Stimulated activated CD8-positive, alpha-beta memory T cell treated with anti-CD3 and anti-CD28 coated beads, Interleukin-7, amount 100 ng/mL, for 48 hours (primary cell): ENCODE measurements at regions not wholly inside any gene's neighbourhood (a gene's known extent, or its start where the extent isn't known, plus 50 kb on each side); places are given as distances from the start of the nearest gene placed in this dataset.
"Not testable (repeated sequence)": the region's sequence is repeated elsewhere in the genome, so short reads cannot be mapped to it uniquely, and the experiment has no call there.

ENCODE experiments used
- DNase-seq, 2 donors: peaks; one replicate each; pipeline ENCODE4 v3.0.0-alpha.2; 2020; ENCODE audit warnings: low read depth in 1 of 2; ENCODE audit errors: extremely low read depth in 1 of 2

DNA sequence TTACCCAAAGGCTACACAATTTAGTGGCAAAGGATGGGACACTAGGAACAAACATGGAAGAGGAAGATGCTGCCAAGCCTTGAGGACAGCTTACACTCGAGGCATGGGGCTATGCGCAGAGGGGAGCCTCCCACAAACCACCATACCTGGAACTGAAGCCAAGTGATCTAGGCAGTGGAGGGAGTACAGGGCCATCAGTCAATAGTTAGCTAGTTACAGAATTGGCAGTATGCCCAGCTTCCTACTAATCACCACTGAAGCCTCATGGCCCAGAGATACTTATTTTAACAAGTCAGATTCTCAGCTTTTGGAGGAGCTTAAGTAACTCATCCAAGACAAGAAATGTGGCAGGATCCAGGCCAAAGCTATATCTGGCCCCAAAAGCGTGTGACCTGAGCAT, 226.6 kb upstream of the MOCS1 start:
- no peak for DNase-seq

DNA sequence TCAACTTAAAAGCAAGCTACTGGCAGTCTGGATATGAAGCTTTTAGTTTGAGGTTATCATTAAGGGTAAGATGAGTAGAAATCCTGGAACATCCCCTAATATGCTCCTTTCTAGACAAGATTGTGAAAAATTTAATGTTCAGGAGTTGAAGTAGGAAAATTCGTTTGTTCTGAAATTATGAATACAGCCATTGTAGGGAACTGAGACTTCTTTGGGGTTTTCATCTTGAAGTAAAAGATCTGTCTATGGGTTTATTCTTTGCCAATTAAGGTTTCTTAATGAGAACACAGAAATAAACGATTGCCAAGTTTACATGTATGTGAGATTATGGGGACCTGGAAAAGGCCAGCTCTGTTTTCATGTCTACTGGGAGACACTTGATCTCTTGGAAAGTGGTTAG, 225.6 kb upstream of the MOCS1 start:
- DNase-seq = no peak

DNA sequence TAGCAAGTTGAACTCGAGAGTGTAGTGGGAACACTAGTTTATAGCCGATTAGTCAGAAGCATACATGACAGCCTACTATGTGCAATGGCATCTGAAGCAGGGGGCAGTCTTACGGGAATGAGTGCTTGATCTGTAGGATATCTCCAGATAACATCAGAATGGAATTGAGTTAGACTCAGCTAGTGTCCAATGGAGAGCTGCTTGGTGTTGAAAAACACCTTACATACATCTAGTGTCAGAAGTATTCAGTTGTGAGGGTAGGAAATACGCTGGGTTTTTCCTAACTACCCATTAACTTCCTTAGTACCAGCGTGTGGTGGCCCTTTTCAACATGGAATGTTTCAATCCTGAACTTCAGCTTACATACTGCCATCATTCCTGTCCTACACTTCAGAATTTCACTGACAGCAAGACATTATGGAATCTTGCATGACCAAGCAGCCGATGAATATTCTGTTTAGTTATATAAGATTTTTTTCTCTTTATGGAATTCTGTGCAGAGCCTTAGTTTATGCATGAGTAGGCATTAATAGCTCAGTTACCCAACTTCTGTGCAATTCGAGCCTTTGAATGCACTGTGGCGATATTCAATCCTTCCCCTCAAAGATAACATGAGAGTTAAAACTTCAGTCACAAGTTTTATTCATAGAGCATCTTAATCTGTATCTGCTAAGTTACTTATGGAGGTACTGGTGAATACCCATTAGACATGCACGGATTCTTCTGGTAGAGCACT, 218.6 kb upstream of the MOCS1 start:
- no peak for DNase-seq

DNA sequence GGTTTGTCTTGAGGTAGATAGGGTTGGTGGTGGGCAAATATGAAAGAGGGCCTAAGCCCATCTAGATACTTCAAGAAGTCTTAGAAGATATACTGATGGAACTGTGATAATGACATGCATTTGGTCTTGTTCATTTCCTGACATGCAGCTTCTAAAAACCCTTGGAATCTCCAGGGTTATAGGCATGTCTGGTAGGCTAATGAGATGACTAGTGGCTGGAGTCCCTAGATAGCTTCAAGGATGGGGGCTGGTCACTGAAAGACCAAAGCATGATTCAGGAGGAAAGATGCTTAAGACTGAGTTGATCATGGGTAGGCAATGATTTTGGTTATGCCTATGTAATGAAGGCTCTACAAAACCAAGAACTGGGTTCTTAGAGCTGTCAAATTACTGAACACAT, 217.9 kb upstream of the MOCS1 start:
- DNase-seq = no peak

DNA sequence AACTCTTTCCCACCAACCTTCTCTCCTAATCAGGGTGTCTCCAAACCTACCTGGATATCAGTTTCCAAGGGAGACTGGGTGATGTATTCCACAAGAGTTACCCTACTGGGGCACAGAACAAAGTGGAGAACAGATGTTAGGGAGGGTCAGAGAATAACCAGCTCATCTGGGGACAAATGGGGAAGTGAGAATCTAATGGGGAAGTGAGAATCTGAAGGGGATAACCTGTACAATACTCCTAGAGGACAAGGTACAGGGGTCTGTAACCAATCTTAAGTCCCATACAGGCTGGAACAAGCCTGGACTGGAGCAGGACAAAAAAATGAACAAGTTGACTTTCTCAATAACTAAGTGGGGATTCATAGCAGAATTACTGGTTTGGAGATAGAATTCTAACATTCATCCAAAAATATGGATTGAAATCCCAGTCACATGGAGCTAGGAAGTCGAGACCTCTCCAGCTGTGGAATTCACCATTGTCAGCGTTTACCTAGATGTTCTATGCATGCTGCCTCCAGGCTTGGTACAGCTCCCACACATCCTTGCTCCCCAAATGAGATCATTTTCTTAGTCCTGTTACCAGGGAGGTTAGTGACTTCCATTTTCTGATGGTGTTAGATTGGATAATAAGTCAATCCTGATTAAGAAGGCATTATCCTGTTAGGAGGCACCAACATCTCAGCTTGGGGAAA, 214.8 kb upstream of the MOCS1 start:
- no peak for DNase-seq

DNA sequence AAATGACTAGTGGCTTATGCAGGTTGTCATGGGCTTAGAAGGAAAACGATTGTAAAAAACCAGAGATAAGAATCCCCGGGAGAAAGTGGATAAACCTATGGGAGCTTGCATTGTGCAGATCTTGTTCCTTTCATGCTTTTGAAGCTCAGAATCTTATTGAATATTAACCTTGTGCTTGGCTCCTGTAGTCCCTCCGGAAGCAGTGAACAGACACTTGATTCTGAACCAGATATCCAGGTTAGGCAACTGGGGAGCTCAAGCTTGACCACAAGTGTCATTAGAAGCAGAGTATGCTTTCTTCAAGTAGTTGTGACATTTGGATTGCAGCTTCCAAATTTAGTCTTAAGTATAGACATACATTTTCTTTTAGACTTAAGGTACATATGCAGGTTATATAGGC, 212.6 kb upstream of the MOCS1 start:
- no peak for DNase-seq

DNA sequence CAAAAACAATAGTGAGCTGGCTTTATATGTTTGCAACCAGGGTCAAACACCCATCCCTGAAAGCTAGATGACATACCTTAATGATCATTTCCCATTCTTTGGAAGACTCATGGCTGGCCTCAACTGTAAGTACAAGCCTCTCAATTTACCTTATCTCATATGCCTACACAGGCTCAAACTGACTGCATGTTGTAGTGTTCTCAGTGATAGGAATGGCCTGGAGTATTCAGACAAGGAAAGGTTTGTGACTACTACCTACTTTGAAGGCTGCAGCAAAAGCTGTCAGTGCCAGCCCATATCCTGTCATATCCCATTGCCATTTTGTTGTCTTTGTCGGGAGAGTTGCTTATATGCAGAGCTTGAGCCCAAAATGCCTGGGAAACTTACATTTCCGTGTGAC, 205.2 kb upstream of the MOCS1 start:
- no peak for DNase-seq

DNA sequence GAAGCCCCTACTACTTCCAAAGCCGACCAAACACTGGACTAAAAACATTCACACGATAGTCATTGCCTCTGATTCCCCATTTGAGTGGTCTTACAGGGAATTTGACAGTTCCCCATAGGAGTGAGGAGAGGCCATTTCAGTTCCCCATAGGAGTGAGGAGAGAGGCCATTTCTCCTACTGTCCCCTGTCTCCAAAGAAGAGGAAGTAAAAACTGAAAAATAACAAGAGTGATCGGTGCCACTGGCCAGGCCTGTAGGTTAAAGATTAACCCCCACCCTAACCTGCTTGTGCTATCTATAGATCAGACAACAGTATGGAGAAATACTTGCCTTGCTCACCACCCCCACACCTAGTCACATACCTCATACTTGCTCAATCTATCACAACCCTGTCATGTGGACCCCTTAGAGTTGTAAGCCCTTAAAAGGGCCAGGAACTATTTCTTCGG, 204.0 kb upstream of the MOCS1 start:
- no peak for DNase-seq

DNA sequence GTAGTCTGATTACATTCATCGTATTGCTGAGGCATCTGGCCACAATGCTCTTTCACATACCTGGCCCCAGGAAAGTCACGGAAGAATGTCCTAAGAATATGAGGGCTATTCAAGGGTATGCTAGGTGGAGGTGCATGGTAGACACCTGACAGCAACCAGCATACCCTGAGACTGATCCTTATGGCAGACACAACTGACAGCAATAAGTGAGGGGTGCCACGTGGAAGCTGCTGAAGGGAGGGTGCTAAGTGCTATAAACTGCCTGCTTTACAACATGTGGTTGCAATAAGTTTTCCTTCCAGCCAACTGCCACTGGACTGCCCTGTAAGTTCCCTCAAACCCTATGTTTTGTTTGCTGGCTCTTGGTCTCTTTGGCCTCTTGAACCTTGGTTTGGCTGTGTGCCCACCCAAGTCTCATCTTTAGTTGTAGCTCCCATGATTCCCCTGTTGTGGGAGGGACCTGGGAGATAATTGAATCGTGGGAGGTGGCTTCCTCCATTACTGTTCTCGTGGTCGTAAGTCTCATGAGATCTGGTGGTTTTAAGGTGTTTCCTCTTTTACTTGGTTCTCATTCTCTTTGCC, 201.3 kb upstream of the MOCS1 start:
- no peak for DNase-seq

DNA sequence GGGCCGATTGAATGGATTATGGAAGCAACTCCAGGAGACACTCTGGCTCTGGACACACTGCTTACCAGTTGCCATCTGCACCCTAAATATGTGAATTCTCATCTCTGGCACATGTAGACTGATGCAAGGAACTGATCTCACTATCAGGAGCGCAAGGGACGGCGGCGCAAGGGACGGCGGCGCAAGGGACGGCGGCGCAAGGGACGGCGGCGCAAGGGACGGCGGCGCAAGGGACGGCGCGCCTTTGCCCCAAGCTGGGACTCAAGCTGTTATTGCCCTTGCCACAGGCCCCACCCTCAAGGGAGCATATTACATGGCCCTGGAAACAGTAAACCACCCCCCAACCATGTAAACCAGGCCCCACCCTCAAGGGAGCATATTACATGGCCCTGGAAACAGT, 199.7 kb upstream of the MOCS1 start:
- not testable (repeated sequence) for DNase-seq

DNA sequence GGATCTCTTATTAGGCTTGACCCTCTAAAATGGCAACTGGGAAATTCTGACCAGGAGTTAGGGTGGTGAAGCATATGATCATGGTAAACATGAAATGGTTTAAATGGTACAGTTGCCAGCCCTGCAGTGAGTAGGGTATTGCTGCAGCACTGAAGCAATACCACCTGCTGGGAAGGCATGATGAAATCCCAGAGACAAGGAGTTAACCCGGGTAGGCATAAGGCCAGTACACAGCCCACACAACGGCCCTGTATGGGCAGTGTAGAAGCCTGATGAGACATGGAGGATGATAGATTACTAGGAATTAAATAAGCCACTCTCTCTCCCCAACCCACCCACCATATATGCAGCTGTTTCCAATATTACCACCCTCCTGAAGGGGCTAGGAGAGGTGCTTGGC, 197.4 kb upstream of the MOCS1 start:
- DNase-seq = no peak

DNA sequence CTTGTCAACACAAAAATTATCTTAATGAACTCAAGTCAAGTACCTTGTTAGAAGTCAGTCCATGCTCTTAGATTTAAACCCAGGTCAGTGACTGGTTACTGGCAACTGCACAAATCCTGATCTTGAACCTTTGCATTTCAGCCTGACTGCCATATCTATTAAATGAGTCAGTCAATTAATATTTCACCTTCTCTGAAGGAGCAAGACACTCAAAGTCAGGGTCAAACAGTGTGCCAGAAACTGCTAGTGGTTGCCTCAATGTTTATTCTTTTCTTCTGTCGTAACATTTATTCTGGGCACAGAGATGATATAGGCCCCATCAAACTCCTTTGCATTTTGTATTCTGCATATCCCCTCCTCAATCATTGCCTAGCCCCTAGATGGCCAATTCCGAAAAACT, 193.9 kb upstream of the MOCS1 start:
- no peak for DNase-seq

DNA sequence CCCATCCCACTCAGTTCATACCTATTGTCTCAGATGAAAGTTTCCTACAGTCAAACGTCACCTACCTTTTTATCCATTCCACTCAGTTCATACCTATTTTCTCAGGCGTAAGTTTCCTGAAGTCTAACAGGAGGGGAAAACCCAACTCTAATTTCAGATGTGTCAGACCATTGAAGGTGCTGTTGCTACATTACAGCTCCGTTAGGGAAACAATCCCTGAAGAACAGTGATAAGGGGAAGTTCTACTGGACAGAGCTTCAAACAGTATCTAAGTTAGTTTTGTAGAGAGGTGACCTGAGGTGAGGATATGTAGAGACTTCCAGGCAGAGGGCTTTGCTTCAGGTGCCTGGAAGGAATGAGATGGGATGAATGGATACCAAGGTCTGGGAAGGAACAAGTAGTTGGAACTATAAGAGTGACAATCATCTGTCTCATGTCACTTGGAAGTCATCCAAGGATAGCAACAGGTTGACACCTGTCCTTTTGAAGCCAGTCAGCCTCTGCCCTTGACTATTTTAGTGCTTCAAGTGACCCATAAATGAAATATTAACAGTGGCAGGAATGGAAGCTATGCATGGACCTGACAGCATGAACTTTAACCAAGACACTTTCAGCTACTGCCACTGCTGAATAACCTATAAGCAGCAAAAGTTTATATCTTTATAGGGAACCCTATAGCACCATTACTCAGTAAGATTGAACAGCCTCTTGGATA, 191.6 kb upstream of the MOCS1 start:
- no peak for DNase-seq

DNA sequence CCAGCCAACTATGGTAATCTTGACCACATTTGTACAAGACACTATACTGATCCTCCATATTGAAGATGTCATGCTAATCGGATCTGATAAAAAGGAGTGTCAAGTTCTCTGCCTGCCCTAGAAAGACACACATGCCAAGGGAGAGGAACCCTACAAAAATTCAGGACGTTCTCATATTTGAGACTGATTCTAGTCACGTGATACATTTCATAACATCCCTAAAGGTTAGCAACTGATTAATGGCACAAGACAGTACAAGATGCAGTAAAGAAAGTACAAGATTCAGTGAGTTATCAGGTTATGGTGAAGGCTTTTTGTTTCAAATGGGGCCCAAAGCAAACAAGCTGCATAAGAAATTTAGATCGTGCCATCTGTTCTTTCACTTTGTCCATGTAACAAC, 190.7 kb upstream of the MOCS1 start:
- DNase-seq = no peak

DNA sequence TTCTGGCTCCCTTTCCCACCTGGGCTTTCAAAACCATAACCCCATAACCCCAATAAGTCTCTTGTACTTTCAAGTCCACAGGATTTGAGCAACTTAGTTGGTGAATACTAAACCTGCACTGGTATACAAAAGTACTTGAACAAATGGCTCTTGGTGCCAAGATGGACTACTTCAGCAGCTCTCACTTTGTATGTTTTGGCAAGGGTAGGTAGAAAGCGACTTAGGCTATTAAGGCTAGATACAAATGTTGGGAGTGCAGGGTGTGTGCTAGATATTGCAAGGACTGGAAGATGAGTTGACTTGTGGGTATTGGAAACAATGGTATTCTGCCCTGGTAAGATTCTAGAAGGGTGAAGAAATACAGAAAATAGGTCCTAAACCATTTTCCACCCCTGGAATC, 182.6 kb upstream of the MOCS1 start:
- no peak for DNase-seq

DNA sequence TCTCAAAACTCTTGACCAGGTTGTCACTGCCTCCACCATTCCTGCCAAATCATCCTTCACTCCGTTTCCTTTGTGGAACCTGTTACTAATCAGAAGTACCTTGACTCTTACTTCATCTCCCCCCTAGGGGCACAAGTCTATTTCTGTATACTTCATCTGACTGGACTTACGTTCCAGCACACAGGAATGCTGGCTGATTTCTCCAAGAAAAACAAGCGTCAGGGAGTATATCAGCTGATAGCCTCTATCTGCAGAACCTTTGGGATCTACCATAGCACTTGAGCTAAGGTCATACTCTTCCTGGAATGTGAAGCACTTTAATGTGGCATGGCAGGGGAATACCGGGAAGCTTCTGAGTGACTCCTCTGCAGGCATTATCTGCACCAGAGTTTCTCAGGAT, 178.1 kb upstream of the MOCS1 start:
- no peak for DNase-seq

DNA sequence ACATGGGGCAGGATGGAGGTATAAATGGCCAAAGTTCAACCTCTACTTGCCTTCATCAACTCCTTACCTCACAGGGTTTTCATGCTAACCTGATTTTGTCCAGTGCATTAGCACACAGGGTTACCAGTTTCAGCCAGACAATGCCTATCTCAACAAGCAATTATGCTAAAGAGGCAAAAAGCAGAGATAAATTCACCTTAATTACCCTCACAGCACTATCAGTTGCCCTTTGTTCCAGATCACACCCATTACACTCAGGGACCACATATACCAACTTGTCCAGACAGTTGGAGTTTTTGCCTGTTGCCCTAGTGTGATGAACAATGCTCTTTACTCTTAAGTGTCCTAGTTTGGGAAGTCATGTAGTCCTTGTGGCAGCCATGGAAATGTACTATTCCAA, 174.5 kb upstream of the MOCS1 start:
- DNase-seq = no peak

DNA sequence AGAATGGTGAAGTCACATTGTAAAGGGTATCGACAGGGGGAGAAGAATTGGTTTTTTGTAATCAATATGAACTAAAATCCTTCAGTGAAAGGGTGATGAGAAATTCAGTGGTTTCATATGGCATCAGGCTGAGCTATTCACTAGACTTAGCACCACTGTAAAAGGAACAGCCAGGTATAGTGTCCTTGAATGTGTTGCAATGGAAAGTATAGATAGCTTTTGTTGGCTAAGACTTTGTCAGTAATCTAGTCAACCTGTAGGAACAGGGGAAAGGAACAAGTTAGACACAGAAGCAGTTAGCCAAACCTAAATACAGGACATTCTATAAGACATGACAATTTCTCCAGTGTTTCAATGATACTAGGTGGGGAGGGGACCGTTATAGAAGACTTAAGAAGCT, 172.6 kb upstream of the MOCS1 start:
- DNase-seq = no peak

DNA sequence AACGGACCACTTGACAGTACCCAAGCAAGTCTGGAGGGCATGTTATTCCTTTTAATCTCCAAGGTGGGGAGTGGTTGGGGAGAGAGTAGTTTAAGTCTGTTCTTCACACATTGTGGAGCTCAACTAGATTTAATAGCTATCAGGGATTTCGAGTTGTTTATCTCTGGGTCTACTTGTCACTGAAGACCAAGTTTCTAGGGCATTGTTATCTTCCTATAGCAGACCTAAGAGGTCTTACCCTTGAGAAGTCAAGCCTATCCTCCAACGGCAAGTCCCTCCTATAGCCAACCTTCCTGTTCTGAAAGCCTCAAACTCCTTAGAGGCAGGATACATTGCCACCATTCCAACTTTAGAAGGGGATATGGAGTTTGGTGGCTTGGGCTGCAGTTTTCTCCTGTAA, 164.5 kb upstream of the MOCS1 start:
- DNase-seq = no peak

DNA sequence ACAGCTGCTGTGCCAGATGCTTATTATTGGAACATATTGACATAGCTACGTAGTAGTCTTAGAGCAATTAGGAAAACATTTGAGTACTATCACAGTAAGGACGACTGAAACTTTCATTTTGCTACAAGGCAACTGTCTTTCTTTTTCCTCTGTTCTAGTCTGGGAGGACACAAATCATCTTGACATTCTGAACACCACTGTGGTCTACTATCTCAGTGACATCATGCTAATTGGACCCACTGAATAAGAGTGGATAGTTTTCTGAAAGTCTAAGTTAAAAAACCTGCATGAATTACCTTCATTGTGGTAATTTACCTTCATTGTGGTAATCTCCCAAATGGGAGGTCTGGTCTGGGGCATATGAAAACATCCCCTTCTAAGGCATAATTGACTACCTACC, 163.3 kb upstream of the MOCS1 start:
- DNase-seq = no peak

DNA sequence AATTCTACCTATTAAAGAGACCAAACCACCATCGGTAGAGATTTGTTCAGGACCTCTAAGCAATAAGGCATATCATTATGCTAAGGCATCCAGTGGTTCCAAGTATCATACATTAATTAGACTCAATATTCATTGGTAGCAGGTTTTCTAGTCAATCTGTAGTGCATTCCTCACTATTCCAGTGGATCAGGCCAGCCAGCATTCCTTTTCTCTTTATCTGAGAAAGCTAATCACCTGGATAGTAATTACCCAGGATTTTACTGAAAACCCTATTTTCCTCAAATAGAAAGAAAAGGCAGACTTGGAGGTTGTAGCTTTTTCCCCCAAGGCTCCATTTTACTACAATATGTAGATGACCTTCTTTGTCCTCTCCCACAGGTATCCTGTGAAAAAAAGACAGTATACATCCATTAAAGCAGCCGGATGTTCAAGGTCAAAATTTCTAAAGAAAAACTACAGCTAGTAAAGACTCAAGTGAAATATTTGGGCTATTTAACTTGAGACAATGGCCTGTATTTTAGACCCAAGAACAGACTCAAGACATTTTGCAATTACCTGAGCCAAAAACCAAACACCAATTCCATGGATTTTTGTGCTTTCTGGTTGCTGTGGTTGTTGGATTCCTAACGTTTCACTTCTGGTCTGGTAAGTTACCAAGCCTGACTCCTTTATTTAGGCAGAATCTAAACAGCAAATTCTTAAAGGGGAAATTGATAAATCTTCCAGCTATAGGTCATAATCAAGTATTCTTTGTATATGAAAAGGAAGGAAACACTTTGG, 149.1 kb upstream of the MOCS1 start:
- DNase-seq = no peak
